H1 (cell line): ENCODE measurements at regions not wholly inside any gene's neighbourhood (a gene's known extent, or its start where the extent isn't known, plus 50 kb on each side); places are given as distances from the start of the nearest gene placed in this dataset.

Experiments used
- CTCF ChIA-PET: fragments of 300-600 bp; sonication (Branson Sonifier 250); formaldehyde crosslinking; loops from one replicate; lab custom pipeline; 2021; ENCODE audit not compliant: partially characterized antibody; lab: Charles Lee
- POLR2A ChIA-PET: fragments of 300-600 bp; sonication (Branson Sonifier 250); formaldehyde crosslinking; loops from one replicate; lab custom pipeline; 2021; ENCODE audit warnings: inconsistent platforms; ENCODE audit not compliant: partially characterized antibody; lab: Charles Lee
- DNase-seq, 2 experiments: peaks; one replicate each; pipeline versions ENCODE4 v3.0.0 to v3.0.0-alpha.2; 2010 to 2022; ENCODE audit warnings: low spot score in 2 of 2, low read depth in 1 of 2, mixed read lengths in 1 of 2
- FAIRE-seq: peaks from 2 replicates; lab custom pipeline; 2011; peaks lifted over from hg19 to GRCh38; lab: Jason Lieb, UNC
- H2AFZ ChIP-seq: 2 replicates; pipeline ENCODE4 v1.8.1; 2012; ENCODE audit warnings: low read length, inconsistent platforms
- H2AK5ac ChIP-seq: 2 replicates; pipeline ENCODE4 v1.6.1; 2013; ENCODE audit warnings: low read depth, low read length
- H2BK120ac ChIP-seq: replicated peaks from 2 replicates; pipeline ENCODE3; 2013; ENCODE audit warnings: low read depth, low read length, inconsistent platforms
- H2BK12ac ChIP-seq: 2 replicates; pipeline ENCODE4 v1.6.1; 2013; ENCODE audit warnings: low read depth, low read length
- H2BK15ac ChIP-seq: 2 replicates; pipeline ENCODE4 v1.6.1; 2013; ENCODE audit warnings: low read length
- H2BK20ac ChIP-seq: 2 replicates; pipeline ENCODE4 v1.6.1; 2013; ENCODE audit warnings: low read length
- H2BK5ac ChIP-seq: 2 replicates; pipeline ENCODE4 v1.6.1; 2013; ENCODE audit warnings: low read depth, low read length
- H3K14ac ChIP-seq: 2 replicates; pipeline ENCODE4 v1.6.1; 2013; ENCODE audit warnings: inconsistent platforms; ENCODE audit not compliant: insufficient read length
- H3K18ac ChIP-seq: 2 replicates; pipeline ENCODE4 v1.6.1; 2013; ENCODE audit warnings: low read length; ENCODE audit errors: extremely low read depth
- H3K23ac ChIP-seq: 2 replicates; pipeline ENCODE4 v1.6.1; 2013; ENCODE audit warnings: inconsistent platforms; ENCODE audit not compliant: insufficient read length
- H3K23me2 ChIP-seq: 2 replicates; pipeline ENCODE4 v1.6.1; 2013; ENCODE audit warnings: low read depth, low read length
- H3K27ac ChIP-seq: 2 replicates; pipeline ENCODE4 v1.6.1; 2011; ENCODE audit warnings: low read depth, low read length, inconsistent platforms
- H3K27me3 ChIP-seq, 4 experiments: replicated peaks in 1 of 4; 1 replicate in 1 of 4; 2 replicates in 3 of 4; pipeline versions ENCODE4 v1.6.1 to v1.8.1; 2011 to 2013; ENCODE audit warnings: low read length in 3 of 4, mild to moderate bottlenecking in 3 of 4, inconsistent platforms in 2 of 4, mixed read lengths in 2 of 4, moderate library complexity in 1 of 4; ENCODE audit not compliant: control insufficient read depth in 3 of 4, insufficient read depth in 3 of 4; ENCODE audit errors: extremely low read depth in 1 of 4
- H3K36me3 ChIP-seq, 4 experiments: 2 replicates each; pipeline versions ENCODE4 v1.6.1 to v1.8.1; 2011 to 2013; ENCODE audit warnings: mild to moderate bottlenecking in 4 of 4, low read length in 3 of 4, moderate library complexity in 2 of 4, control low read depth in 1 of 4, inconsistent platforms in 1 of 4; ENCODE audit not compliant: insufficient read depth in 4 of 4, control insufficient read depth in 2 of 4
- H3K4ac ChIP-seq: replicated peaks from 2 replicates; pipeline ENCODE3; 2013; ENCODE audit warnings: low read length, low read depth, mixed read lengths, inconsistent platforms; ENCODE audit not compliant: insufficient read length
- H3K4me1 ChIP-seq, 4 experiments: replicated peaks in 1 of 4; 1 replicate in 1 of 4; 2 replicates in 3 of 4; pipeline versions ENCODE4 v1.6.1 to v1.8.1; 2011 to 2013; ENCODE audit warnings: low read length in 3 of 4, inconsistent platforms in 2 of 4, mixed read lengths in 1 of 4; ENCODE audit not compliant: insufficient read depth in 4 of 4, control insufficient read depth in 3 of 4
- H3K4me2 ChIP-seq, 2 experiments: 2 replicates each; pipeline versions ENCODE4 v1.6.1 to v1.8.1; 2011 to 2013; ENCODE audit warnings: low read depth in 2 of 2, low read length in 2 of 2, control low read depth in 1 of 2, inconsistent platforms in 1 of 2, mild to moderate bottlenecking in 1 of 2; ENCODE audit not compliant: insufficient read depth in 1 of 2
- H3K4me3 ChIP-seq, 4 experiments: fragments of 200-600, 300-600 bp in 1 of 4; sonication (generic), shearing (Covaris generic), sonication (Bioruptor Twin) in 1 of 4; 2 replicates each; pipeline versions ENCODE4 v1.5.1 to v1.8.1; 2011 to 2016; ENCODE audit warnings: low read length in 4 of 4, low read depth in 3 of 4, control low read depth in 2 of 4, inconsistent platforms in 2 of 4, mild to moderate bottlenecking in 2 of 4, mixed read lengths in 1 of 4, moderate library complexity in 1 of 4; ENCODE audit not compliant: insufficient read depth in 2 of 4; ENCODE audit errors: extremely low read depth in 1 of 4
- H3K56ac ChIP-seq: replicated peaks from 2 replicates; pipeline ENCODE3; 2013; ENCODE audit warnings: low read depth, mild to moderate bottlenecking, mixed read lengths, low read length, inconsistent platforms; ENCODE audit not compliant: insufficient read length
- H3K79me1 ChIP-seq: 2 replicates; pipeline ENCODE4 v1.6.1; 2013; ENCODE audit warnings: low read depth, low read length, control low read depth
- H3K79me2 ChIP-seq, 2 experiments: 2 replicates each; pipeline versions ENCODE4 v1.6.1 to v1.8.1; 2012 to 2013; ENCODE audit warnings: low read length in 2 of 2, mild to moderate bottlenecking in 2 of 2, inconsistent platforms in 1 of 2; ENCODE audit not compliant: insufficient read depth in 2 of 2, control insufficient read depth in 1 of 2
- H3K9ac ChIP-seq, 4 experiments: replicated peaks in 1 of 4; 1 replicate in 1 of 4; 2 replicates in 3 of 4; pipeline versions ENCODE4 v1.6.1 to v1.8.1; 2011 to 2013; ENCODE audit warnings: low read depth in 3 of 4, low read length in 3 of 4, control low read depth in 2 of 4, mild to moderate bottlenecking in 2 of 4, moderate library complexity in 2 of 4, inconsistent platforms in 1 of 4; ENCODE audit errors: extremely low read depth in 1 of 4
- H3K9me3 ChIP-seq, 2 experiments: 2 replicates each; pipeline versions ENCODE4 v1.6.1 to v1.8.1; 2012 to 2013; ENCODE audit warnings: mild to moderate bottlenecking in 2 of 2, moderate library complexity in 2 of 2, control low read depth in 1 of 2, inconsistent platforms in 1 of 2, low read depth in 1 of 2, low read length in 1 of 2, mixed read lengths in 1 of 2; ENCODE audit not compliant: insufficient read depth in 2 of 2
- H4K20me1 ChIP-seq, 2 experiments: replicated peaks in 1 of 2; 2 replicates each; pipeline versions ENCODE3 to v1.8.1; 2011 to 2013; ENCODE audit warnings: inconsistent platforms in 2 of 2, low read length in 2 of 2, mild to moderate bottlenecking in 1 of 2; ENCODE audit not compliant: insufficient read depth in 2 of 2, control insufficient read depth in 1 of 2
- H4K5ac ChIP-seq: 2 replicates; pipeline ENCODE4 v1.6.1; 2013; ENCODE audit warnings: low read length, low read depth, mixed read lengths, inconsistent platforms; ENCODE audit not compliant: insufficient read length
- H4K8ac ChIP-seq: 2 replicates; pipeline ENCODE4 v1.8.0; 2013; ENCODE audit warnings: mild to moderate bottlenecking, moderate library complexity, low read length, inconsistent platforms; ENCODE audit not compliant: insufficient read depth; ENCODE audit errors: extremely low read depth
- H4K91ac ChIP-seq: replicated peaks from 2 replicates; pipeline ENCODE3; 2013; ENCODE audit warnings: low read length, mixed read lengths, inconsistent platforms; ENCODE audit not compliant: insufficient read length
- SRF ChIP-seq: IDR thresholded peaks from 2 replicates; pipeline ENCODE4 v1.6.1; 2011; ENCODE audit warnings: mild to moderate bottlenecking, low read depth, low read length, moderate library complexity
- WGBS, 2 experiments: shearing (Covaris generic) in 1 of 2; methylation state at CpG; one replicate each; pipeline versions ENCODE4 v1.1.6 to v1.1.7; 2013 to 2015; ENCODE audit warnings: low lambda C conversion rate in 2 of 2, mixed read lengths in 2 of 2, inconsistent platforms in 1 of 2, low coverage in 1 of 2, missing lambda C conversion rate in 1 of 2; ENCODE audit not compliant: insufficient replicate concordance in 2 of 2, insufficient coverage in 1 of 2, insufficient read length in 1 of 2; ENCODE audit errors: extremely low coverage in 1 of 2, missing lambda C conversion rate in 1 of 2; 5-methylcytosine and 5-hydroxymethylcytosine counted together

DNA sequence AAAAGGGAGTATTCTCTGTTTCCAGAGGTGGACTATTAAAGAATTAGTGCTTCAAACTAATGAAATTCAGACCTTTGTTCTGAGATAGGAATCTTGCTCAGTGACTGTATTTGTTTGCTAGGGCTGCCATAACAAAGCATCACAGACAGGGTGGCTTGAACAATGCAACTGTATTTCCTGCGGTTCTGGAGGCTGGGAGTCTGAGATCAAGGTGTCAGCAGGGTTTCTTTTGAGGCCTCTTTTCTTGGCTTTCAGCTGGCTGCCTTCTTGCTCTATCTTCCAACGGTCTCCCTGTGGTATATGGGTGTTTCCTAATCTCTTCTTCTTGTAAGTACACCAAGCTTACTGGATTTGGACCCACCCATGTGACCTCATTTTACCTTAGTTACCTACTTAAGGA, 264.6 kb upstream of the PROX1 start:
- 80% methylated on average over 2 of the region's 2 CpGs; no CpG with 5 or more reads in 1 of the 2 experiments for WGBS, 2 experiments
- no peaks in the 10 kb centered on the region for H3K9me3 ChIP-seq
- CTCF ChIA-PET, result interaction anchor here (1.1 kb wide), 1 partner anchor 8 kb away, joined by 3 read pairs; no protein-coding TSS in a partner anchor
- H3K56ac ChIP-seq, result no peak overlapping the region
- no peak overlapping the region for H4K5ac ChIP-seq
- H3K4me2 ChIP-seq, result no peak overlapping the region
- H3K23ac ChIP-seq, result no peak overlapping the region
- no peak for TF ChIP-seq SRF
- DNase-seq (no peak), FAIRE-seq (no peak)
- H3K36me3 ChIP-seq, result no peaks in the 10 kb centered on the region
- no peaks in the 10 kb centered on the region for H3K79me1 ChIP-seq
- H3K9ac ChIP-seq, result no peak overlapping the region
- H4K91ac ChIP-seq, result no peak overlapping the region
- no peak overlapping the region for H4K8ac ChIP-seq
- H3K4me1 ChIP-seq, result no peaks in the 10 kb centered on the region; a peak in 1 of 7 replicates
- no peak overlapping the region for H2BK5ac ChIP-seq
- H3K4me3 ChIP-seq, result no peak overlapping the region
- no peaks in the 10 kb centered on the region; the same call in 1 of the 2 replicates for H3K23me2 ChIP-seq
- POLR2A ChIA-PET, result no interaction called here
- H3K14ac ChIP-seq, result no peak overlapping the region
- no peaks in the 10 kb centered on the region for H3K79me2 ChIP-seq
- no peak overlapping the region for H3K18ac ChIP-seq
- no peak overlapping the region for H2BK15ac ChIP-seq
- no peak overlapping the region for H2BK12ac ChIP-seq
- no peak overlapping the region for H3K4ac ChIP-seq
- no peaks in the 10 kb centered on the region for H3K27me3 ChIP-seq
- no peak overlapping the region for H2AFZ ChIP-seq
- H3K27ac ChIP-seq, result no peak overlapping the region
- H4K20me1 ChIP-seq, result no peaks in the 10 kb centered on the region
- H2BK20ac ChIP-seq, result no peak overlapping the region
- H2BK120ac ChIP-seq, result no peak overlapping the region
- no peak overlapping the region for H2AK5ac ChIP-seq
